Tibial nerve (tissue), 4 donors: ENCODE measurements at regions not wholly inside any gene's neighbourhood (a gene's known extent, or its start where the extent isn't known, plus 50 kb on each side); places are given as distances from the start of the nearest gene placed in this dataset.

ENCODE experiments used
- EP300 ChIP-seq, 2 donors: sonication (generic); formaldehyde crosslinking; IDR thresholded peaks; one replicate each; pipeline ENCODE4 v1.6.1; 2017; ENCODE audit warnings: antibody characterized with exemption in 2 of 2, mild to moderate bottlenecking in 1 of 2
- POLR2A ChIP-seq, 2 donors: fragments of 450-650 bp; IDR thresholded peaks; one replicate each; pipeline ENCODE4 v1.6.1; 2017; ENCODE audit warnings: antibody characterized with exemption in 2 of 2, mild to moderate bottlenecking in 2 of 2, moderate library complexity in 2 of 2
- TF ChIP-seq, protein P1 (sequence below), 5 experiments: fragments of 200-600 bp in 3 of 5; fragments of 450-650 bp in 2 of 5; sonication (generic) in 3 of 5; IDR thresholded peaks; one replicate each; pipeline ENCODE4 v1.5.1; 2016 to 2019; ENCODE audit warnings: antibody characterized with exemption in 5 of 5, mild to moderate bottlenecking in 3 of 5, moderate library complexity in 2 of 5

DNA sequence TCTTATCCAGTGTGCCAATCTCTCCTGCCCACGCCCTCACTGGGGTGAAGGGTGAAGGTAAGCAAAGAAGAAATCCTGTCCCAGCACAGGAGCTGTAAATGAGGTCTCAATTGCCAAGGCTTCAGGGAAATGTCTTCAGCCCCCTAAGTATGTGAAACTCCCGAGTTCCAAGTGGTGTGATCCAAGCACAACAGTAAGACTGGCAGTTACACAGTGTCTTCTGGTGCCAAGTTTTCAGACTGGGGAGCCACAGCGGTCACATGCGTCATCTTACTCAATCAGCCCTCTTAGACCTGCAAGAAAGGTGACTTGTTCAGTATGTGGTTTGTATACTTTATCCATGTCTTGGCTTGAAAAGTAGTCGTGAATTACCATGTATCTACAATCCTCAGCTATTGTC lies 55.0 kb upstream of the SPRED2 start:
- TF ChIP-seq, protein P1, sequence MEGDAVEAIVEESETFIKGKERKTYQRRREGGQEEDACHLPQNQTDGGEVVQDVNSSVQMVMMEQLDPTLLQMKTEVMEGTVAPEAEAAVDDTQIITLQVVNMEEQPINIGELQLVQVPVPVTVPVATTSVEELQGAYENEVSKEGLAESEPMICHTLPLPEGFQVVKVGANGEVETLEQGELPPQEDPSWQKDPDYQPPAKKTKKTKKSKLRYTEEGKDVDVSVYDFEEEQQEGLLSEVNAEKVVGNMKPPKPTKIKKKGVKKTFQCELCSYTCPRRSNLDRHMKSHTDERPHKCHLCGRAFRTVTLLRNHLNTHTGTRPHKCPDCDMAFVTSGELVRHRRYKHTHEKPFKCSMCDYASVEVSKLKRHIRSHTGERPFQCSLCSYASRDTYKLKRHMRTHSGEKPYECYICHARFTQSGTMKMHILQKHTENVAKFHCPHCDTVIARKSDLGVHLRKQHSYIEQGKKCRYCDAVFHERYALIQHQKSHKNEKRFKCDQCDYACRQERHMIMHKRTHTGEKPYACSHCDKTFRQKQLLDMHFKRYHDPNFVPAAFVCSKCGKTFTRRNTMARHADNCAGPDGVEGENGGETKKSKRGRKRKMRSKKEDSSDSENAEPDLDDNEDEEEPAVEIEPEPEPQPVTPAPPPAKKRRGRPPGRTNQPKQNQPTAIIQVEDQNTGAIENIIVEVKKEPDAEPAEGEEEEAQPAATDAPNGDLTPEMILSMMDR (IDR thresholded peaks at IDR 0.05): no peak
- TF ChIP-seq POLR2A (IDR thresholded peaks at IDR 0.05) (no peak), EP300 (IDR thresholded peaks at IDR 0.05) (no peak)
